ENCODE measurements at regions not wholly inside any gene's neighbourhood (a gene's known extent, or its start where the extent isn't known, plus 50 kb on each side); places are given as distances from the start of the nearest gene placed in this dataset.

DNA sequence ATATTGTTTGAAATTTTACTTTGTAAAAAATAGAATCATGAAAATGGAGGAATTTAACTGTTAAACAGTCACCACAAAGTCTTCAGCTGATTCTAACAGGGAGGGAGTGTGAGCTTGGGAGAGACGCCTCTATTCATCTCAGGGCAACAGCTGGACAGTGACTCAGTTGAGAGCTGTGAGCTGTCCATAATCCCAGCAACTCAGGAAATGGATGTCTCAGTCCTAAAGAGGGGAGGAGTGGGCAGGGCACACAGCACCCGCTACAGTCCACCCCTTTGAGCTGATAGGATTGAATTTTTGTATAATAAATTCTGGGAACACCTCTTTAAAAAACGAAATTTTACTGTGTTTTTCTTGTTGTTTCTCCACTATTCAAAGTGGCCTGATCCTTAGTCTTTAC, 255.1 kb upstream of the THUMPD2 start:
- Histone ChIP-seq H3K27ac (no peak overlapping the region), H3K9me3 (peaks cover 0 to 25% (median 7%) of the 10 kb centered on the region in 12 donors), H3K4me1 (peaks cover 0 to 29% (median 0%) of the 10 kb centered on the region in 12 donors), H3K36me3 (no peaks in the 10 kb centered on the region), H3K27me3 (no peaks in the 10 kb centered on the region), H3K4me3 (no peak overlapping the region)
- ATAC-seq: no peak
- no peak for DNase-seq
- intact Hi-C loops (cut with DNase I): no loop called here
- 63 to 77% (median 69%) methylated on average over 3 of the region's 3 CpGs for WGBS, 4 donors
- TF ChIP-seq CTCF (IDR thresholded peaks at IDR 0.05) (no peak), POLR2A (IDR thresholded peaks at IDR 0.05) (no peak)

- ATAC-seq: no peak
Measured at GRCh38 chr2:40033781-40034180, 254.7 kb upstream of the THUMPD2 start.

GRCh38 chr2:40032650-40033319, 253.7 kb upstream of the THUMPD2 start:
- ATAC-seq (no peak), DNase-seq (no peak)
- intact Hi-C loops (cut with DNase I): no loop called here
- Histone ChIP-seq H3K4me3 (no peak overlapping the region), H3K4me1 (peaks cover 0 to 16% (median 0%) of the 10 kb centered on the region in 12 donors), H3K9me3 (peaks cover 0 to 25% (median 7%) of the 10 kb centered on the region in 12 donors), H3K27ac (no peak overlapping the region), H3K27me3 (no peaks in the 10 kb centered on the region), H3K36me3 (no peaks in the 10 kb centered on the region)
- WGBS, 4 donors: 77 to 84% (median 79%) methylated on average over 2 of the region's 2 CpGs
- no peak for TF ChIP-seq POLR2A (IDR thresholded peaks at IDR 0.05)
- no peak for TF ChIP-seq CTCF (IDR thresholded peaks at IDR 0.05)

More at GRCh38 chr2:40033781-40034180, 254.7 kb upstream of the THUMPD2 start:
- Histone ChIP-seq H3K27ac (no peak overlapping the region), H3K9me3 (peaks cover 0 to 25% (median 7%) of the 10 kb centered on the region in 12 donors), H3K36me3 (no peaks in the 10 kb centered on the region), H3K27me3 (no peaks in the 10 kb centered on the region), H3K4me1 (peaks cover 0 to 26% (median 0%) of the 10 kb centered on the region in 12 donors), H3K4me3 (no peak overlapping the region)
- intact Hi-C loops (cut with DNase I): no loop called here
- TF ChIP-seq POLR2A (IDR thresholded peaks at IDR 0.05) (no peak), CTCF (IDR thresholded peaks at IDR 0.05) (no peak)
- no peak for DNase-seq
- WGBS, 4 donors: 71 to 83% (median 72%) methylated on average over 4 of the region's 4 CpGs

DNA sequence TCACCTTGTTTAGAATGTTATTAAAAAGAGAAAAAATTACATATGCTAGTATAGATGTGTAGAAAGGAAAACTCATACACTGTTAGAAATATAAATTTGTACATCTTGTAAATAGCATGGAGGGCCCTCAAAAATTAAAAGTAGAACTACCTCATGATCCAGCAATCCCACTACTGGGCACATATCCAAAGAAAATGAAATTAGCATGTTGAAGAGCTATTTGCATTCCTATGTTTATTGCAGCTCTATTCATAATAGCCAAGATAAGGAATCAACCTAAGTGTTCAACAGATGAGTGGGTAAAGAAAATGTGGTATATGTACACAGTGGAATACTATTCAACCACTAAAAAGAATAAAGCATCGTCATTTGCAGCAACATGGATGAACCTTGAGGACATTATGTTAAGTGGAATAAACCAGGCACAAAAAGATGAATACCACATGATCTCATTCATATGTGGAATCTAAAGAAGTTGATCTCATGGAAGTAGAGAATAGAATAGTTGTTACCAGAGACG, 251.5 kb upstream of the THUMPD2 start:
- no peak for TF ChIP-seq POLR2A (IDR thresholded peaks at IDR 0.05)
- Histone ChIP-seq H3K4me3 (no peak overlapping the region), H3K27me3 (no peaks in the 10 kb centered on the region), H3K9me3 (peaks cover 0 to 25% (median 7%) of the 10 kb centered on the region in 12 donors), H3K27ac (no peak overlapping the region), H3K4me1 (peaks cover 0 to 4% (median 0%) of the 10 kb centered on the region in 12 donors), H3K36me3 (no peaks in the 10 kb centered on the region)
- intact Hi-C loops (cut with DNase I): no loop called here
- DNase-seq (no peak), ATAC-seq (no peak)
- WGBS, 4 donors: 67 to 95% (median 81%) methylated on average over 2 of the region's 2 CpGs
